ENCODE measurements at regions not wholly inside any gene's neighbourhood (a gene's known extent, or its start where the extent isn't known, plus 50 kb on each side); places are given as distances from the start of the nearest gene placed in this dataset.

DNA sequence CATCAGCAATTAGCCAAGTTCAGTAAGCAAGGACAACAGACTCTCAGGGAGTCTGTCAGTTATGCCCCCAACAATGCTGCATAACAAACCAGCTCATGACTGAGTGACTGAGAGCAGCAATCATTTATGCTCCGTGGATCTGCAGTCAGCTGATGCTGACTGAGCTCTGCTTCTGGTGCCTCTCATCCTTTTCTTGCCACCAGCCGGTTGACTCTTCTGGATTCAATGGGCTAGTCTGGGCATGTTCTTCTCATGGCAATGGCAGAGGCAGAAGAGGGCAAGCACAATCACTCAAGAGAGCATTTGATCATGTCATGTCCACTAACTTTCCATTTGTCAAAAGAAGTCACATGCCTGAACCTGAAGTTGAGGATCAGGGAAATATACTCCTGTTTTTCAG is 157.0 kb upstream of the NTRK2 start:
- WGBS: 45% methylated on average over 1 of the region's 2 CpGs
- H3K27me3 ChIP-seq: no peaks in the 10 kb centered on the region
- DNase-seq (ENCODE audit: low spot score in 2 of 2): no peak
- TF ChIP-seq EP300 (IDR thresholded peaks at IDR 0.05) (no peak), POLR2AphosphoS5 (IDR thresholded peaks at IDR 0.05) (no peak), CTCF (IDR thresholded peaks at IDR 0.05) (no peak), POLR2A (IDR thresholded peaks at IDR 0.05) (no peak)
- H3K4me1 ChIP-seq: no peaks in the 10 kb centered on the region
- H3K27ac ChIP-seq: no peak overlapping the region
- no peak overlapping the region for H3K4me3 ChIP-seq
- H3K36me3 ChIP-seq: no peaks in the 10 kb centered on the region
- H3K9me3 ChIP-seq: no peaks in the 10 kb centered on the region

DNA sequence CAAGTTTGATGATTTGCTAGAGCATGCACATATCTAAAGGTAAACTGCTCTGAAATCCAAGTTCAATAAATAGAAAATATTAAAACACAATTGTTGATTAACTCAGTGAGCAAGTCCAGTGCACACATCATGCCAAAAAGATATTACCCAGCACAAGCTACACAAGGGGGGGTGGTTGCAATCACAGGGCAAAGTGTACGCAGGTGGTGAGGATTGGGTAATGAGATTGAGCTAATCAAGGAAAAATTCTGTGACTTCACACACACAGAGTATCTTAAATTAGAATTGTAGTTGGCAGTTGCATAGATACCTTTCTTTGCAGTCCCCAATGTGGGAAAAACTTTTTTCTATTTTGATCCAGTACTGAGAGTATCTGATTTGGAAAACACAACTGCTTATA is 156.1 kb upstream of the NTRK2 start:
- Histone ChIP-seq H3K9me3 (no peaks in the 10 kb centered on the region), H3K4me3 (no peak overlapping the region), H3K4me1 (no peaks in the 10 kb centered on the region), H3K36me3 (no peaks in the 10 kb centered on the region), H3K27ac (no peak overlapping the region), H3K27me3 (no peaks in the 10 kb centered on the region)
- 80% methylated on average over 1 of the region's 1 CpG for WGBS
- TF ChIP-seq CTCF (IDR thresholded peaks at IDR 0.05): no peak
- no peak for TF ChIP-seq POLR2AphosphoS5 (IDR thresholded peaks at IDR 0.05)
- no peak for TF ChIP-seq POLR2A (IDR thresholded peaks at IDR 0.05)
- TF ChIP-seq EP300 (IDR thresholded peaks at IDR 0.05): no peak
- no peak for DNase-seq (ENCODE audit: low spot score in 2 of 2)

- Histone ChIP-seq H3K4me1 (no peaks in the 10 kb centered on the region), H3K36me3 (no peaks in the 10 kb centered on the region), H3K4me3 (no peak overlapping the region), H3K9me3 (no peaks in the 10 kb centered on the region), H3K27me3 (no peaks in the 10 kb centered on the region), H3K27ac (no peak overlapping the region)
- TF ChIP-seq CTCF (IDR thresholded peaks at IDR 0.05) (no peak), POLR2A (IDR thresholded peaks at IDR 0.05) (no peak), EP300 (IDR thresholded peaks at IDR 0.05) (no peak), POLR2AphosphoS5 (IDR thresholded peaks at IDR 0.05) (no peak)
- no peak for DNase-seq (ENCODE audit: low spot score in 2 of 2)
- WGBS: 88% methylated on average over 2 of the region's 2 CpGs
Observed at GRCh38 chr9:84513979-84514378, 155.6 kb upstream of the NTRK2 start.

DNA sequence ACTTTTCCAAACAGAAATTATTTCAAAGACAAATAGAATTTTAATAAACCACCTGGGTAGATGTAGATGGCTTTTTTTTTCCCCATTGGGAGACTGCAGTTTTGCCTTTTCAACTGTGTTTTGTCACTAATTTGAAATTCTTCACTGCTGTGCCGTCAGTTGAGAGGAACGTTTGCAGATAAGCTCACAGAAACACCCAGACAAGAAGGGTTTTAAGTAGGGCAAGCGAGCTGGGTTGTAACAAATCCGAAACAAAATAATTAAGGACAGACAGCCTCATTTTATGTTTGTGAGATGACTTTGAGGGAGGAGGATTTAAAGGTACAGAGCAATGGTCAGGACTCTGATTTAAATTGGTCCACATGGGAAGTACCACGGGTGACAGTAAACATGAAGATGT is 155.1 kb upstream of the NTRK2 start:
- 60% methylated on average over 5 of the region's 5 CpGs for WGBS
- Histone ChIP-seq H3K9me3 (no peaks in the 10 kb centered on the region), H3K36me3 (no peaks in the 10 kb centered on the region), H3K4me1 (no peaks in the 10 kb centered on the region), H3K4me3 (no peak overlapping the region), H3K27me3 (no peaks in the 10 kb centered on the region), H3K27ac (no peak overlapping the region)
- TF ChIP-seq POLR2AphosphoS5 (IDR thresholded peaks at IDR 0.05): no peak
- TF ChIP-seq POLR2A (IDR thresholded peaks at IDR 0.05): no peak
- TF ChIP-seq CTCF (IDR thresholded peaks at IDR 0.05): no peak
- no peak for TF ChIP-seq EP300 (IDR thresholded peaks at IDR 0.05)
- no peak for DNase-seq (ENCODE audit: low spot score in 2 of 2)

- TF ChIP-seq POLR2A (IDR thresholded peaks at IDR 0.05) (no peak), POLR2AphosphoS5 (IDR thresholded peaks at IDR 0.05) (no peak), EP300 (IDR thresholded peaks at IDR 0.05) (no peak), CTCF (IDR thresholded peaks at IDR 0.05) (no peak)
- no peak for DNase-seq (ENCODE audit: low spot score in 2 of 2)
- 66% methylated on average over 5 of the region's 5 CpGs for WGBS
- no peak overlapping the region for H3K27ac ChIP-seq
- H3K27me3 ChIP-seq: no peaks in the 10 kb centered on the region
- no peaks in the 10 kb centered on the region for H3K36me3 ChIP-seq
- no peak overlapping the region for H3K4me3 ChIP-seq
- no peaks in the 10 kb centered on the region for H3K9me3 ChIP-seq
- H3K4me1 ChIP-seq: no peaks in the 10 kb centered on the region
Observed at GRCh38 chr9:84517026-84517425, 152.5 kb upstream of the NTRK2 start.
